Adrenal gland (tissue), 5 donors: ENCODE measurements at regions not wholly inside any gene's neighbourhood (a gene's known extent, or its start where the extent isn't known, plus 50 kb on each side); places are given as distances from the start of the nearest gene placed in this dataset.

ENCODE experiments used
- POLR2A ChIP-seq, 2 donors: fragments of 450-650 bp; IDR thresholded peaks; one replicate each; pipeline ENCODE4 v1.6.1; 2017; ENCODE audit warnings: antibody characterized with exemption in 2 of 2, mild to moderate bottlenecking in 2 of 2, moderate library complexity in 1 of 2
- TF ChIP-seq, protein P1 (sequence below), 6 experiments: fragments of 450-650 bp in 4 of 6; fragments of 200-600 bp in 2 of 6; sonication (generic) in 1 of 6; IDR thresholded peaks; 1 replicate in 5 of 6; 2 replicates in 1 of 6; pipeline versions ENCODE4 v1.5.1 to v1.8.0; 2016 to 2021; ENCODE audit warnings: antibody characterized with exemption in 6 of 6, mild to moderate bottlenecking in 2 of 6, moderate library complexity in 1 of 6
- donor health status: DM: no; HTN: no; CAD: no.

DNA sequence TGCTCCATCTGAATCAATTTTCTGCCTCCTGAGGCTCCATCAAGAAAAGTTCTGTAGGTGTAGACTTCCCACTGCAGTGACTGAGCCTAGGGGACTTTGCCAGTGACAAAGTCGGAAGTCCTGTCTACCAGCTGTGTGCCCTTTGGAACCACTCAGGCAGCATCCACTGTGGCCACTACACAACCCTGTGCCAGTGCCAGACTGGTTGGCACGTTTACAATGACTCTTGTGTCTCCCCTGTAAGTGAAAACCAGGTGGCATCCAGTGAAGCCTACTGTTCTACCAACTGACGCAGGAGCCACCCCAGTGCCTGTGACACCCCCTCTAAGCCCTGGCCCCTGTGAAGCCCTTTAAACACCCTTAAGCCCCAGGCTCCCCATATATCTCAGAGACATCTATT, 132.1 kb upstream of the SERPINE2 start:
- TF ChIP-seq, protein P1, sequence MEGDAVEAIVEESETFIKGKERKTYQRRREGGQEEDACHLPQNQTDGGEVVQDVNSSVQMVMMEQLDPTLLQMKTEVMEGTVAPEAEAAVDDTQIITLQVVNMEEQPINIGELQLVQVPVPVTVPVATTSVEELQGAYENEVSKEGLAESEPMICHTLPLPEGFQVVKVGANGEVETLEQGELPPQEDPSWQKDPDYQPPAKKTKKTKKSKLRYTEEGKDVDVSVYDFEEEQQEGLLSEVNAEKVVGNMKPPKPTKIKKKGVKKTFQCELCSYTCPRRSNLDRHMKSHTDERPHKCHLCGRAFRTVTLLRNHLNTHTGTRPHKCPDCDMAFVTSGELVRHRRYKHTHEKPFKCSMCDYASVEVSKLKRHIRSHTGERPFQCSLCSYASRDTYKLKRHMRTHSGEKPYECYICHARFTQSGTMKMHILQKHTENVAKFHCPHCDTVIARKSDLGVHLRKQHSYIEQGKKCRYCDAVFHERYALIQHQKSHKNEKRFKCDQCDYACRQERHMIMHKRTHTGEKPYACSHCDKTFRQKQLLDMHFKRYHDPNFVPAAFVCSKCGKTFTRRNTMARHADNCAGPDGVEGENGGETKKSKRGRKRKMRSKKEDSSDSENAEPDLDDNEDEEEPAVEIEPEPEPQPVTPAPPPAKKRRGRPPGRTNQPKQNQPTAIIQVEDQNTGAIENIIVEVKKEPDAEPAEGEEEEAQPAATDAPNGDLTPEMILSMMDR (IDR thresholded peaks at IDR 0.05): no peak
- TF ChIP-seq POLR2A (IDR thresholded peaks at IDR 0.05): no peak
